ENCODE measurements at regions not wholly inside any gene's neighbourhood (a gene's known extent, or its start where the extent isn't known, plus 50 kb on each side); places are given as distances from the start of the nearest gene placed in this dataset.

DNA sequence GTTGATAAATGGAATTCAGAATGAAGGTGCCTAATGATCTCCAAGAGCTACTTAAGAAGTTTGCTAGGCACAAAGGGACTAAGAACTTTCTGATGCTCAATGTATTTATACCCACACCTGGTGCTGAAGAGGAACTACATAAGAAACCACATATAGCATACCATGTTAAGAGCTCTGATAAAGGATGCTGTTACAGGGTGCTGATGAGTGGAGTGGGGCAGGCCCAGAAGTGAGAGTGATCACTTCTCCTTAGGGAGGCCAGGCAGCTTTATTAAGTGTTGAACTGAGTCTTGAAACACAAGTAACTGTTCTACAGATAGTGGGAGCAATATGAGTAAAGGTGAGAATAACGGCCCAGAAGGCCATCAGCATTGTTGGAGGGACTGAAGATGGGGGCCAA is 68.3 kb upstream of the CHRDL1 start:
- Histone ChIP-seq H3K27me3 (ENCODE audit: control insufficient read depth, insufficient read depth, low read length) (no peaks in the 10 kb centered on the region), H3K4me3 (ENCODE audit: low read length) (no peak overlapping the region), H3K27ac (ENCODE audit: low read length) (no peak overlapping the region), H3K36me3 (ENCODE audit: control insufficient read depth, insufficient read depth, low read length) (no peaks in the 10 kb centered on the region), H3K4me1 (ENCODE audit: control insufficient read depth, insufficient read depth, low read length) (no peaks in the 10 kb centered on the region), H3K9me3 (ENCODE audit: control insufficient read depth, low read depth, low read length) (no peaks in the 10 kb centered on the region)
- WGBS (ENCODE audit: insufficient coverage, low lambda C conversion rate): no CpG with 5 or more reads among the region's 1 CpG
- DNase-seq: no peak

GRCh38 chrX:110858565-110858964 is 62.9 kb upstream of the CHRDL1 start:
- DNase-seq: peak in 1 of 2 donors; percentile 4
- WGBS (ENCODE audit: insufficient coverage, low lambda C conversion rate): no CpG with 5 or more reads among the region's 2 CpGs
- H3K36me3 ChIP-seq (ENCODE audit: control insufficient read depth, insufficient read depth, low read length): no peaks in the 10 kb centered on the region
- no peak overlapping the region for H3K27ac ChIP-seq (ENCODE audit: low read length)
- no peaks in the 10 kb centered on the region for H3K4me1 ChIP-seq (ENCODE audit: control insufficient read depth, insufficient read depth, low read length)
- H3K4me3 ChIP-seq (ENCODE audit: low read length): no peak overlapping the region
- H3K27me3 ChIP-seq (ENCODE audit: control insufficient read depth, insufficient read depth, low read length): no peaks in the 10 kb centered on the region
- H3K9me3 ChIP-seq (ENCODE audit: control insufficient read depth, low read depth, low read length): no peaks in the 10 kb centered on the region

GRCh38 chrX:110853610-110854009 is 58.0 kb upstream of the CHRDL1 start:
- DNase-seq: no peak
- Histone ChIP-seq H3K27ac (ENCODE audit: low read length) (no peak overlapping the region), H3K9me3 (ENCODE audit: control insufficient read depth, low read depth, low read length) (no peaks in the 10 kb centered on the region), H3K36me3 (ENCODE audit: control insufficient read depth, insufficient read depth, low read length) (no peaks in the 10 kb centered on the region), H3K4me3 (ENCODE audit: low read length) (no peak overlapping the region), H3K27me3 (ENCODE audit: control insufficient read depth, insufficient read depth, low read length) (no peaks in the 10 kb centered on the region), H3K4me1 (ENCODE audit: control insufficient read depth, insufficient read depth, low read length) (no peaks in the 10 kb centered on the region)
- no CpG with 5 or more reads among the region's 7 CpGs for WGBS (ENCODE audit: insufficient coverage, low lambda C conversion rate)

DNA sequence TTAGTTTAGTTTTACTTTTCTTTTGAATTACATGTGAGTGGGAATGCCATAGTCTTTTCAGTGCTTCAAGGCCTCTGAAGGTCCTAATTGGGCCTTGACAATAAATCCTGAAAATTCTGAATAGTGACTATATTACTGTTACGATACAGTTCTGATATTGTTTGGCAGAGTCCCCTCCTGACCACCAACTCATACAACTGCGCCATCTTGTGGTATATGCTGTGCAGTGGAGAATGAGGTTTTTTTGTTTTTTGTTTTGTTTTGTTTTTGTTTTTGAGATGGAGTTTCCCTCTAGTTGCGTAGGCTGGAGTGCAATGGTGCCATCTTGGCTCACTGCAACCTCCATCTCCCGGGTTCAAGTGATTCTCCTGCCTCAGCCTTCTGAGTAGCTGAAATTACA is 56.6 kb upstream of the CHRDL1 start:
- no peaks in the 10 kb centered on the region for H3K27me3 ChIP-seq (ENCODE audit: control insufficient read depth, insufficient read depth, low read length)
- H3K36me3 ChIP-seq (ENCODE audit: control insufficient read depth, insufficient read depth, low read length): no peaks in the 10 kb centered on the region
- no peaks in the 10 kb centered on the region for H3K4me1 ChIP-seq (ENCODE audit: control insufficient read depth, insufficient read depth, low read length)
- H3K4me3 ChIP-seq (ENCODE audit: low read length): no peak overlapping the region
- H3K9me3 ChIP-seq (ENCODE audit: control insufficient read depth, low read depth, low read length): no peaks in the 10 kb centered on the region
- H3K27ac ChIP-seq (ENCODE audit: low read length): no peak overlapping the region
- DNase-seq: no peak
- WGBS (ENCODE audit: insufficient coverage, low lambda C conversion rate): no CpG with 5 or more reads among the region's 4 CpGs

DNA sequence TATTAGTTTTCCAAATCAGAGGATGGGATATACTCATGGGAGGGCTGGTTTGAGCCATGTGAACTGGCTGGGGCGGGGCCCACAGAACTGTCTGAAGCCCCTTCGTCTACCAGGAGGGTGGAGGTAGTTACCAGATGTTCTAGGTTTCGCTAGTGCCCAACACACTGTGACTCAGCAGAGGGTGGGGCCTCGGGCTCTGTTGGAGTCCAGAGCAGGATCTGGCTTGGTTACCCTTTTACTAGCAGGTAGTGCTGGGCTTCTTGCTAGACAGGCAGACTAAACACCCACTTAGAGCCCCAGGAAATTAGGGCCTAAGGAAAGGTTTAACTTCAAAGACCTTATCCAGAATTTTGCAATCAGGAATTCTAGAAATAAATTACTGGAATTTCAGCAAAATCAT is 56.2 kb upstream of the CHRDL1 start:
- WGBS (ENCODE audit: insufficient coverage, low lambda C conversion rate): no CpG with 5 or more reads among the region's 4 CpGs
- Histone ChIP-seq H3K27me3 (ENCODE audit: control insufficient read depth, insufficient read depth, low read length) (no peaks in the 10 kb centered on the region), H3K27ac (ENCODE audit: low read length) (no peak overlapping the region), H3K4me3 (ENCODE audit: low read length) (no peak overlapping the region), H3K4me1 (ENCODE audit: control insufficient read depth, insufficient read depth, low read length) (no peaks in the 10 kb centered on the region), H3K36me3 (ENCODE audit: control insufficient read depth, insufficient read depth, low read length) (no peaks in the 10 kb centered on the region), H3K9me3 (ENCODE audit: control insufficient read depth, low read depth, low read length) (no peaks in the 10 kb centered on the region)
- peak in 1 of 2 donors; percentile 5 for DNase-seq

DNA sequence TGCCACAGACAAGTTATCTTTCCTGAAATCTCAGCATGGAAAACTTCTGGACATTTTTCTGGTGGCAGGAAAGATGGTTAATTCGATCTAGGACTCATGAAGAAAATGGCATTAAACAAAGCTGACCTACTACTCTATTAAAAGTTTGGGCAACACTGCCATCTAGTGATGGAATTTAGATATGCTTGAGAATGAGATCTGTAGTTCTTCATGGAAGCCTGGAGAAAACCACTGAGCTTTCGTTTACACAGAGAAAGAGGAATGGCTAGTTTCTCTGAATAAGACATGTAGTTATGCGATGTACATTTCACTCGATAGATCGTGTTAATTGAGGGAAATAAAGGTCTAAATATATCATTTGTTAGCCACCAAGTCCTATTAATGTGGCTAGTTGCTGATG is 51.7 kb upstream of the CHRDL1 start:
- Histone ChIP-seq H3K36me3 (ENCODE audit: control insufficient read depth, insufficient read depth, low read length) (no peaks in the 10 kb centered on the region), H3K9me3 (ENCODE audit: control insufficient read depth, low read depth, low read length) (no peaks in the 10 kb centered on the region), H3K27ac (ENCODE audit: low read length) (no peak overlapping the region), H3K27me3 (ENCODE audit: control insufficient read depth, insufficient read depth, low read length) (no peaks in the 10 kb centered on the region), H3K4me1 (ENCODE audit: control insufficient read depth, insufficient read depth, low read length) (no peaks in the 10 kb centered on the region), H3K4me3 (ENCODE audit: low read length) (no peak overlapping the region)
- peak; percentile 26 to 40 for DNase-seq
- WGBS (ENCODE audit: insufficient coverage, low lambda C conversion rate): no CpG with 5 or more reads among the region's 5 CpGs

GRCh38 chrX:110846071-110846470 is 50.5 kb upstream of the CHRDL1 start:
- no peak overlapping the region for H3K4me3 ChIP-seq (ENCODE audit: low read length)
- WGBS (ENCODE audit: insufficient coverage, low lambda C conversion rate): no CpG with 5 or more reads among the region's 1 CpG
- H3K4me1 ChIP-seq (ENCODE audit: control insufficient read depth, insufficient read depth, low read length): no peaks in the 10 kb centered on the region
- H3K27ac ChIP-seq (ENCODE audit: low read length): no peak overlapping the region
- no peak for DNase-seq
- H3K9me3 ChIP-seq (ENCODE audit: control insufficient read depth, low read depth, low read length): no peaks in the 10 kb centered on the region
- no peaks in the 10 kb centered on the region for H3K27me3 ChIP-seq (ENCODE audit: control insufficient read depth, insufficient read depth, low read length)
- H3K36me3 ChIP-seq (ENCODE audit: control insufficient read depth, insufficient read depth, low read length): no peaks in the 10 kb centered on the region
